ENCODE measurements at regions not wholly inside any gene's neighbourhood (a gene's known extent, or its start where the extent isn't known, plus 50 kb on each side); places are given as distances from the start of the nearest gene placed in this dataset.

DNA sequence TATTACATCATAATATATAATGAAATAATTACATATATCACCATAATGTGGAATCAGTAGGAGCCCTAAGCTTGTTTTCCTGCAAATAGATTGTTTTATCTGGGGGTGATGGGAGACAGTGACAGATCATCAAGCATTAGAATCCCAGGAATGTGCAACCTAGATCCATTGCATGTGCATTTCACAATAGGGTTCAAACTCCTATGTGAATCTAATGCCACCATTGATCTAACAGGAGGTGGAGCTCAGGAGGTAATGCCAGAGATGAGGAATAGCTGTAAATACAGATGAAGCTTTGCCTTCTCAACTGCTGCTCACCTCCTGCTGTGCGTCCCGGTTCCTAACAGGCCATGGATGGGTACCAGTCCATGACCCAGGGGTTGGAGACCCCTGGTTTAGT is 63.8 kb upstream of the CHORDC1 start:
- no peak for TF ChIP-seq TEAD4 (IDR thresholded peaks at IDR 0.05)
- TF ChIP-seq, protein P1, sequence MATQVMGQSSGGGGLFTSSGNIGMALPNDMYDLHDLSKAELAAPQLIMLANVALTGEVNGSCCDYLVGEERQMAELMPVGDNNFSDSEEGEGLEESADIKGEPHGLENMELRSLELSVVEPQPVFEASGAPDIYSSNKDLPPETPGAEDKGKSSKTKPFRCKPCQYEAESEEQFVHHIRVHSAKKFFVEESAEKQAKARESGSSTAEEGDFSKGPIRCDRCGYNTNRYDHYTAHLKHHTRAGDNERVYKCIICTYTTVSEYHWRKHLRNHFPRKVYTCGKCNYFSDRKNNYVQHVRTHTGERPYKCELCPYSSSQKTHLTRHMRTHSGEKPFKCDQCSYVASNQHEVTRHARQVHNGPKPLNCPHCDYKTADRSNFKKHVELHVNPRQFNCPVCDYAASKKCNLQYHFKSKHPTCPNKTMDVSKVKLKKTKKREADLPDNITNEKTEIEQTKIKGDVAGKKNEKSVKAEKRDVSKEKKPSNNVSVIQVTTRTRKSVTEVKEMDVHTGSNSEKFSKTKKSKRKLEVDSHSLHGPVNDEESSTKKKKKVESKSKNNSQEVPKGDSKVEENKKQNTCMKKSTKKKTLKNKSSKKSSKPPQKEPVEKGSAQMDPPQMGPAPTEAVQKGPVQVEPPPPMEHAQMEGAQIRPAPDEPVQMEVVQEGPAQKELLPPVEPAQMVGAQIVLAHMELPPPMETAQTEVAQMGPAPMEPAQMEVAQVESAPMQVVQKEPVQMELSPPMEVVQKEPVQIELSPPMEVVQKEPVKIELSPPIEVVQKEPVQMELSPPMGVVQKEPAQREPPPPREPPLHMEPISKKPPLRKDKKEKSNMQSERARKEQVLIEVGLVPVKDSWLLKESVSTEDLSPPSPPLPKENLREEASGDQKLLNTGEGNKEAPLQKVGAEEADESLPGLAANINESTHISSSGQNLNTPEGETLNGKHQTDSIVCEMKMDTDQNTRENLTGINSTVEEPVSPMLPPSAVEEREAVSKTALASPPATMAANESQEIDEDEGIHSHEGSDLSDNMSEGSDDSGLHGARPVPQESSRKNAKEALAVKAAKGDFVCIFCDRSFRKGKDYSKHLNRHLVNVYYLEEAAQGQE (IDR thresholded peaks at IDR 0.05; ENCODE audit: low read depth): no peak
- no peak for TF ChIP-seq YY1 (IDR thresholded peaks at IDR 0.05; ENCODE audit: low read depth)

DNA sequence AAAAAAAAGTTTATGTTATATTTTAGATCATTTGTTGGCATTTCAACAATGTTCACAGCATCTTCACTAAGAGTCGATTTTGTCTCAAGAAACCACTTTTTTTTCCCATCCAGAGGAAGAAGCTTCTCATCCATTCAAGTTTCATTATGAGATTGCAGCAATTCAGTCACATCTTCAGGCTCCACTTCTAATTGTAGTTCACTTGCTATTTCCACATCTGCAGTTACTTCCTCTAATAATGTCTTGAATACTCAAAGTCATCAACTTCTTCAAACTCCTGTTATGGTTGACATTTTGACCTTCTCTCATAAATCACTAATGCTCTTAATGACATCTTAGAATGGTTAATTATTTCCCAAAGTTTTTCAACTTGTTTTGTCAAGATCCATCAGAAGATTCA is 61.3 kb upstream of the CHORDC1 start:
- no peak for TF ChIP-seq TCF12 (IDR thresholded peaks at IDR 0.05; ENCODE audit: low read depth)
- TF ChIP-seq CREB1 (IDR thresholded peaks at IDR 0.05; ENCODE audit: low read depth): no peak
- TF ChIP-seq, protein P2, sequence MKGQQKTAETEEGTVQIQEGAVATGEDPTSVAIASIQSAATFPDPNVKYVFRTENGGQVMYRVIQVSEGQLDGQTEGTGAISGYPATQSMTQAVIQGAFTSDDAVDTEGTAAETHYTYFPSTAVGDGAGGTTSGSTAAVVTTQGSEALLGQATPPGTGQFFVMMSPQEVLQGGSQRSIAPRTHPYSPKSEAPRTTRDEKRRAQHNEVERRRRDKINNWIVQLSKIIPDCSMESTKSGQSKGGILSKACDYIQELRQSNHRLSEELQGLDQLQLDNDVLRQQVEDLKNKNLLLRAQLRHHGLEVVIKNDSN (IDR thresholded peaks at IDR 0.05): no peak
- TF ChIP-seq, protein P1 (IDR thresholded peaks at IDR 0.05; ENCODE audit: low read depth): no peak
- no peak for TF ChIP-seq TEAD4 (IDR thresholded peaks at IDR 0.05)
- TF ChIP-seq CEBPB (IDR thresholded peaks at IDR 0.05): no peak
- TF ChIP-seq NFIC (IDR thresholded peaks at IDR 0.05): no peak
- no peak for TF ChIP-seq YY1 (IDR thresholded peaks at IDR 0.05; ENCODE audit: low read depth)
- no peak for TF ChIP-seq EGR1 (IDR thresholded peaks at IDR 0.05)
- no peak for TF ChIP-seq EP300 (IDR thresholded peaks at IDR 0.05; ENCODE audit: borderline replicate concordance)
- TF ChIP-seq, protein P3, sequence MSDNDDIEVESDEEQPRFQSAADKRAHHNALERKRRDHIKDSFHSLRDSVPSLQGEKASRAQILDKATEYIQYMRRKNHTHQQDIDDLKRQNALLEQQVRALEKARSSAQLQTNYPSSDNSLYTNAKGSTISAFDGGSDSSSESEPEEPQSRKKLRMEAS (IDR thresholded peaks at IDR 0.05): no peak
- TF ChIP-seq TAF1 (IDR thresholded peaks at IDR 0.05; ENCODE audit: low read depth): no peak
- no peak for TF ChIP-seq RAD21 (IDR thresholded peaks at IDR 0.05; ENCODE audit: low read depth)

DNA sequence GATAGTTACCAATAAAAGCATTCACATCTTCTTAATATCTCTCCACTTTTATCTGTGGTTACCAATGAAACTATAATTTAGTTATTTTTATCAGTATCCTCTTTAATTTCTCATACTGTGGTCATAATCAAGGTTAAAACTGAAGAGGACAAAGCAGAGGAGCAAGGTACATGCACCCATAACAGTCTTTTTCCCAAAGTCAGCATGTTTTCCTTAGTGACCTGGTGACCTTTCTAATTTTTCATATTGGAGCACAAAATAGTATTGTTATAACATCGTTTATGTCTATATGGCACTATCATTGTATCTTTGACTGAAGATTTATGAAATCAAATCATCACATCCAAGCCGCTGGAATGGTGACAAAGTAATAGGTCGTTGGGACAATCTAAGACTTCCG is 51.5 kb upstream of the CHORDC1 start:
- TF ChIP-seq TEAD4 (IDR thresholded peaks at IDR 0.05) (no peak), FOXM1 (IDR thresholded peaks at IDR 0.05; ENCODE audit: borderline replicate concordance, low read depth) (no peak), TCF12 (IDR thresholded peaks at IDR 0.05; ENCODE audit: low read depth) (no peak), CEBPB (IDR thresholded peaks at IDR 0.05) (no peak)
- TF ChIP-seq, protein P3 (IDR thresholded peaks at IDR 0.05): no peak

All from Ishikawa (cell line).